ENCODE measurements at regions not wholly inside any gene's neighbourhood (a gene's known extent, or its start where the extent isn't known, plus 50 kb on each side); places are given as distances from the start of the nearest gene placed in this dataset.

DNA sequence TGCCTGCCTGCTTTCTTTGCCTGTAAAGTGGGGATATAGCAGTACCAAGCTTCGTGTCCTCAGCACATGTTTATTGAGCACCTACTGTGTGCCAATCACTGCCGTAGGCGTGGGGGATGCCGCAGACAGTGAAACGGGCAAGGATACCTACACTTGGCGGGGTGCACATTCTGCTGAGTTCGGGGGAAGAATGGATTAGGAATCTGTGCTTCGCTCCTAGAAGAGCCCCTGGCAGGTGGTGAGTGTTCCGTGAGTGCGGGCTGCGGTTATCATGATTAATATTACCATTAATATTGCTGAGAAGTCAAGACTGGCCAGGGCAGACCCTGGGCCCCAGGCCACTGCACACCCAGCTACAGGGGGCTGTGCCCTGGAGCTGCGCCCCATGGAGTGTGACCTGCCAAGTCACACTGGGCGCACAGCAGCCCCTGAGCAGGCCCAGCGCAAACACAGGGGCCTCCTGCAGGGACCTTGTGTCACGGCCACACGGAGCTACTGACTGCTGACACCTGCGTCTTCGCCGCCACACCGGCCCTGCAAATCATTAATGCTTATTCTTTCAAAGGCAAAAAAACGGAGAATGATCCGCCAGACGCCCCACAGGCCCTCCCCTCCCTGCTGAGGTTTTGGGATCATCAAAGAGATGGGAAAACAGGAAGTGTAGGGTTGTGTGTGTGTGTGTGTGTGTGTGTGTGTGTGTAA, 213.4 kb upstream of the GSE1 start (continued):
- TF ChIP-seq TIGD3 (CRISPR knock-in tag; IDR thresholded peaks at IDR 0.05; ENCODE audit: borderline replicate concordance) = no peak
- TF ChIP-seq MXI1 (IDR thresholded peaks at IDR 0.05; ENCODE audit: borderline replicate concordance, low read depth, low read length) = no peak
- no peak for TF ChIP-seq HNRNPUL1 (IDR thresholded peaks at IDR 0.05; ENCODE audit: low read depth, low read length)
- no peak for TF ChIP-seq ZUFSP (CRISPR knock-in tag; IDR thresholded peaks at IDR 0.05; ENCODE audit: borderline replicate concordance)
- no peak for TF ChIP-seq KLF9 (CRISPR knock-in tag; IDR thresholded peaks at IDR 0.05; ENCODE audit: low read depth)
- TF ChIP-seq FLYWCH1 (CRISPR knock-in tag; IDR thresholded peaks at IDR 0.05) = no peak
- TF ChIP-seq, protein P1, sequence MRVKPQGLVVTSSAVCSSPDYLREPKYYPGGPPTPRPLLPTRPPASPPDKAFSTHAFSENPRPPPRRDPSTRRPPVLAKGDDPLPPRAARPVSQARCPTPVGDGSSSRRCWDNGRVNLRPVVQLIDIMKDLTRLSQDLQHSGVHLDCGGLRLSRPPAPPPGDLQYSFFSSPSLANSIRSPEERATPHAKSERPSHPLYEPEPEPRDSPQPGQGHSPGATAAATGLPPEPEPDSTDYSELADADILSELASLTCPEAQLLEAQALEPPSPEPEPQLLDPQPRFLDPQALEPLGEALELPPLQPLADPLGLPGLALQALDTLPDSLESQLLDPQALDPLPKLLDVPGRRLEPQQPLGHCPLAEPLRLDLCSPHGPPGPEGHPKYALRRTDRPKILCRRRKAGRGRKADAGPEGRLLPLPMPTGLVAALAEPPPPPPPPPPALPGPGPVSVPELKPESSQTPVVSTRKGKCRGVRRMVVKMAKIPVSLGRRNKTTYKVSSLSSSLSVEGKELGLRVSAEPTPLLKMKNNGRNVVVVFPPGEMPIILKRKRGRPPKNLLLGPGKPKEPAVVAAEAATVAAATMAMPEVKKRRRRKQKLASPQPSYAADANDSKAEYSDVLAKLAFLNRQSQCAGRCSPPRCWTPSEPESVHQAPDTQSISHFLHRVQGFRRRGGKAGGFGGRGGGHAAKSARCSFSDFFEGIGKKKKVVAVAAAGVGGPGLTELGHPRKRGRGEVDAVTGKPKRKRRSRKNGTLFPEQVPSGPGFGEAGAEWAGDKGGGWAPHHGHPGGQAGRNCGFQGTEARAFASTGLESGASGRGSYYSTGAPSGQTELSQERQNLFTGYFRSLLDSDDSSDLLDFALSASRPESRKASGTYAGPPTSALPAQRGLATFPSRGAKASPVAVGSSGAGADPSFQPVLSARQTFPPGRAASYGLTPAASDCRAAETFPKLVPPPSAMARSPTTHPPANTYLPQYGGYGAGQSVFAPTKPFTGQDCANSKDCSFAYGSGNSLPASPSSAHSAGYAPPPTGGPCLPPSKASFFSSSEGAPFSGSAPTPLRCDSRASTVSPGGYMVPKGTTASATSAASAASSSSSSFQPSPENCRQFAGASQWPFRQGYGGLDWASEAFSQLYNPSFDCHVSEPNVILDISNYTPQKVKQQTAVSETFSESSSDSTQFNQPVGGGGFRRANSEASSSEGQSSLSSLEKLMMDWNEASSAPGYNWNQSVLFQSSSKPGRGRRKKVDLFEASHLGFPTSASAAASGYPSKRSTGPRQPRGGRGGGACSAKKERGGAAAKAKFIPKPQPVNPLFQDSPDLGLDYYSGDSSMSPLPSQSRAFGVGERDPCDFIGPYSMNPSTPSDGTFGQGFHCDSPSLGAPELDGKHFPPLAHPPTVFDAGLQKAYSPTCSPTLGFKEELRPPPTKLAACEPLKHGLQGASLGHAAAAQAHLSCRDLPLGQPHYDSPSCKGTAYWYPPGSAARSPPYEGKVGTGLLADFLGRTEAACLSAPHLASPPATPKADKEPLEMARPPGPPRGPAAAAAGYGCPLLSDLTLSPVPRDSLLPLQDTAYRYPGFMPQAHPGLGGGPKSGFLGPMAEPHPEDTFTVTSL (CRISPR knock-in tag; IDR thresholded peaks at IDR 0.05; ENCODE audit: borderline replicate concordance) = no peak
- TF ChIP-seq ZNF547 (CRISPR knock-in tag; IDR thresholded peaks at IDR 0.05) = peak; percentile 26; the same call in 1 of the 2 replicates
- TF ChIP-seq ZNF567 (CRISPR knock-in tag; IDR thresholded peaks at IDR 0.05; ENCODE audit: borderline replicate concordance) = no peak
- TF ChIP-seq REPIN1 (CRISPR knock-in tag; IDR thresholded peaks at IDR 0.05; ENCODE audit: borderline replicate concordance, low read depth) = no peak
- no peak for TF ChIP-seq HOXA5 (CRISPR knock-in tag; IDR thresholded peaks at IDR 0.05)
- TF ChIP-seq AGO1 (IDR thresholded peaks at IDR 0.05; ENCODE audit: low read depth, low read length, poor library complexity, severe bottlenecking) = no peak
- TF ChIP-seq ZFYVE20 (CRISPR knock-in tag; IDR thresholded peaks at IDR 0.05; ENCODE audit: borderline replicate concordance, low read depth) = no peak
- no peak for TF ChIP-seq NR2C2 (CRISPR knock-in tag; IDR thresholded peaks at IDR 0.05; ENCODE audit: borderline replicate concordance)
- no peak for TF ChIP-seq ZNF549 (CRISPR knock-in tag; IDR thresholded peaks at IDR 0.05)
- no peak for TF ChIP-seq SUZ12 (IDR thresholded peaks at IDR 0.05; ENCODE audit: low read depth, low read length)
- TF ChIP-seq ZNF598 (CRISPR knock-in tag; IDR thresholded peaks at IDR 0.05; ENCODE audit: borderline replicate concordance) = no peak
- TF ChIP-seq ZFY (CRISPR knock-in tag; IDR thresholded peaks at IDR 0.05) = 0 out of 2 replicates have a peak, but pooled peaks have one; percentile 14
- TF ChIP-seq MYC (CRISPR knock-in tag; IDR thresholded peaks at IDR 0.05; ENCODE audit: borderline replicate concordance) = 0 out of 2 replicates have a peak, but pooled peaks have one; percentile 12
- TF ChIP-seq TOPORS (CRISPR knock-in tag; IDR thresholded peaks at IDR 0.05) = no peak
